H9 (cell line): ENCODE measurements at regions not wholly inside any gene's neighbourhood (a gene's known extent, or its start where the extent isn't known, plus 50 kb on each side); places are given as distances from the start of the nearest gene placed in this dataset.

Experiments
- DNase-seq: peaks from one replicate; pipeline ENCODE4 v3.0.0-alpha.2; 2017
- H2AFZ ChIP-seq: one replicate; pipeline ENCODE4 v1.6.1; 2013; ENCODE audit warnings: mild to moderate bottlenecking, low read length, control low read depth, moderate library complexity
- H2AK5ac ChIP-seq: 2 replicates; pipeline ENCODE4 v1.6.1; 2013; ENCODE audit warnings: low read length, control low read depth, mixed read lengths; ENCODE audit not compliant: insufficient read length
- H2BK120ac ChIP-seq: one replicate; pipeline ENCODE4 v1.6.1; 2013; ENCODE audit warnings: low read depth, mild to moderate bottlenecking, low read length, control low read depth, inconsistent platforms; ENCODE audit not compliant: poor library complexity, severe bottlenecking
- H2BK12ac ChIP-seq: 2 replicates; pipeline ENCODE4 v1.6.1; 2013; ENCODE audit warnings: low read length, control low read depth, mixed read lengths, low read depth; ENCODE audit not compliant: insufficient read length
- H2BK15ac ChIP-seq: 2 replicates; pipeline ENCODE4 v1.6.1; 2013; ENCODE audit warnings: low read depth, low read length, control low read depth
- H2BK20ac ChIP-seq: one replicate; pipeline ENCODE4 v1.6.1; 2013; ENCODE audit warnings: low read depth, mild to moderate bottlenecking, low read length, control low read depth, inconsistent platforms; ENCODE audit not compliant: poor library complexity, severe bottlenecking
- H2BK5ac ChIP-seq: 2 replicates; pipeline ENCODE4 v1.6.1; 2013; ENCODE audit warnings: low read length, control low read depth, mixed read lengths; ENCODE audit not compliant: insufficient read length
- H3K14ac ChIP-seq: 2 replicates; pipeline ENCODE4 v1.6.1; 2013; ENCODE audit warnings: low read length, control low read depth; ENCODE audit not compliant: insufficient read depth
- H3K18ac ChIP-seq: 2 replicates; pipeline ENCODE4 v1.6.1; 2013; ENCODE audit warnings: low read depth, mild to moderate bottlenecking, mixed read lengths, low read length, control low read depth; ENCODE audit not compliant: insufficient read length
- H3K23ac ChIP-seq: 2 replicates; pipeline ENCODE4 v1.6.1; 2013; ENCODE audit warnings: low read length, control low read depth, mixed read lengths, low read depth; ENCODE audit not compliant: insufficient read length
- H3K23me2 ChIP-seq: 2 replicates; pipeline ENCODE4 v1.6.1; 2013; ENCODE audit warnings: low read depth, mild to moderate bottlenecking, mixed read lengths, low read length, control low read depth; ENCODE audit not compliant: insufficient read length, poor library complexity, severe bottlenecking
- H3K27ac ChIP-seq: 2 replicates; pipeline ENCODE4 v1.5.1; 2013; ENCODE audit warnings: low read length, control low read depth, mixed read lengths, low read depth; ENCODE audit not compliant: insufficient read length
- H3K27me3 ChIP-seq: 2 replicates; pipeline ENCODE4 v1.6.1; 2013; ENCODE audit warnings: low read length, control low read depth, inconsistent platforms; ENCODE audit not compliant: insufficient read depth
- H3K4ac ChIP-seq: 2 replicates; pipeline ENCODE4 v1.6.1; 2013; ENCODE audit warnings: low read depth, mild to moderate bottlenecking, control low read depth, inconsistent platforms, low read length, moderate library complexity
- H3K4me1 ChIP-seq: 2 replicates; pipeline ENCODE4 v1.6.1; 2013; ENCODE audit warnings: low read length, control low read depth, inconsistent platforms; ENCODE audit not compliant: insufficient read depth
- H3K4me2 ChIP-seq: 2 replicates; pipeline ENCODE4 v1.6.1; 2013; ENCODE audit warnings: low read length, control low read depth, mixed read lengths; ENCODE audit not compliant: insufficient read length, insufficient read depth
- H3K56ac ChIP-seq: 2 replicates; pipeline ENCODE4 v1.6.1; 2013; ENCODE audit warnings: low read depth, mild to moderate bottlenecking, mixed read lengths, low read length, control low read depth; ENCODE audit not compliant: insufficient read length
- H3K79me1 ChIP-seq: 2 replicates; pipeline ENCODE4 v1.6.1; 2013; ENCODE audit warnings: low read depth, mild to moderate bottlenecking, moderate library complexity, low read length, control low read depth, inconsistent platforms; ENCODE audit not compliant: insufficient read depth, poor library complexity, severe bottlenecking
- H3K79me2 ChIP-seq: 2 replicates; pipeline ENCODE4 v1.6.1; 2013; ENCODE audit warnings: low read length, control low read depth, inconsistent platforms; ENCODE audit not compliant: insufficient read depth
- H3K9ac ChIP-seq: 2 replicates; pipeline ENCODE4 v1.6.1; 2013; ENCODE audit warnings: low read length, control low read depth, mixed read lengths; ENCODE audit not compliant: insufficient read length; ENCODE audit errors: extremely low read depth
- H3K9me3 ChIP-seq: one replicate; pipeline ENCODE4 v1.6.1; 2013; ENCODE audit warnings: low read depth, low read length, inconsistent platforms; ENCODE audit not compliant: control insufficient read depth
- H3T11ph ChIP-seq: one replicate; pipeline ENCODE4 v1.6.1; 2013; ENCODE audit warnings: mild to moderate bottlenecking, low read length, control low read depth, inconsistent platforms
- H4K20me1 ChIP-seq: one replicate; pipeline ENCODE4 v1.6.1; 2013; ENCODE audit not compliant: control insufficient read depth, insufficient read length, insufficient read depth
- H4K5ac ChIP-seq: 2 replicates; pipeline ENCODE4 v1.6.1; 2013; ENCODE audit warnings: low read depth, mild to moderate bottlenecking, mixed read lengths, low read length, control low read depth; ENCODE audit not compliant: insufficient read length
- H4K8ac ChIP-seq: replicated peaks from 2 replicates; pipeline ENCODE4 v1.6.1; 2013; ENCODE audit warnings: low read length, control low read depth, mixed read lengths, low read depth; ENCODE audit not compliant: insufficient read length
- H4K91ac ChIP-seq: 2 replicates; pipeline ENCODE4 v1.6.1; 2013; ENCODE audit warnings: low read depth, mild to moderate bottlenecking, moderate library complexity, mixed read lengths, low read length, control low read depth; ENCODE audit not compliant: insufficient read length
- H3K27ac Mint-ChIP-seq, 3 experiments: 2 replicates in 2 of 3; 3 replicates in 1 of 3; pipeline ENCODE4 v1.8.0; 2020 to 2021; ENCODE audit warnings: mixed read lengths in 3 of 3, mild to moderate bottlenecking in 1 of 3, moderate library complexity in 1 of 3
- H3K27me3 Mint-ChIP-seq: 2 replicates; pipeline ENCODE4 v1.8.0; 2021; ENCODE audit warnings: low read depth, mild to moderate bottlenecking, moderate library complexity, mixed read lengths
- H3K36me3 Mint-ChIP-seq, 3 experiments: 2 replicates in 2 of 3; 3 replicates in 1 of 3; pipeline ENCODE4 v1.8.0; 2020 to 2021; ENCODE audit warnings: low read depth in 3 of 3, mixed read lengths in 3 of 3; ENCODE audit not compliant: insufficient read depth in 1 of 3
- H3K4me1 Mint-ChIP-seq, 2 experiments: 2 replicates each; pipeline ENCODE4 v1.8.0; 2020; ENCODE audit warnings: mixed read lengths in 2 of 2
- H3K4me3 Mint-ChIP-seq, 2 experiments: 2 replicates in 1 of 2; 3 replicates in 1 of 2; pipeline ENCODE4 v1.8.0; 2020 to 2021; ENCODE audit warnings: mild to moderate bottlenecking in 2 of 2, mixed read lengths in 2 of 2, moderate library complexity in 1 of 2
- H3K9me3 Mint-ChIP-seq, 2 experiments: 2 replicates in 1 of 2; 3 replicates in 1 of 2; pipeline ENCODE4 v1.8.0; 2020; ENCODE audit warnings: mild to moderate bottlenecking in 2 of 2, mixed read lengths in 2 of 2, moderate library complexity in 1 of 2
- WGBS: extraction: QIAGEN DNeasy Blood & Tissue Kit; methylation state at CpG from one replicate; pipeline ENCODE4 v1.1.7; 2013; ENCODE audit warnings: missing lambda C conversion rate, low lambda C conversion rate, mixed read lengths; ENCODE audit not compliant: insufficient read length; ENCODE audit errors: extremely low coverage; 5-methylcytosine and 5-hydroxymethylcytosine counted together
- TF ChIP-seq, protein P1 (sequence below): fragments of 200-600 bp; sonication (generic); conservative IDR thresholded peaks from 3 replicates; pipeline ENCODE4 v1.8.0; 2021; ENCODE audit warnings: antibody characterized with exemption, mild to moderate bottlenecking

DNA sequence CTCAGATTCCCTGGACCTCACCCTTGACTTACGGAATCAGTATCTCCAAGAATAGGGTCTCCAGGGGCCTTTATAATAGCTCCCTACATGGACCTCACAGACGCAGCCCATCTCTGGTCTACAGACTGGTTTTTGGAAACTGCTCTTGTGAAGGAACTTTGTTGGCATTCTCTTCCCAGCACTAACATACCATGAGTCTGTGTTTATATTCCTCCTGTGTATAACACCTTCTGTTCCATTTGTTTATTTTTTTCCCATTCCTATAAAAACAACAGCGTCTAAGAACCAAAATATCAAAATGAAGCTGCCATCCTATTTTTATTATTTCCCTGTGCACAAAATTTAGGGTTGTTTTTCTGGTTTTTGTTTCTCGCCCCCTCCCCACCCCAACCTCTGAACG lies 131.1 kb downstream of the NEDD1 start:
- Histone ChIP-seq H4K91ac (no peak overlapping the region), H2BK20ac (no peak overlapping the region), H3T11ph (no peak overlapping the region), H3K4me1 (no peaks in the 10 kb centered on the region; the same call in 1 of the 2 replicates), H3K79me1 (no peaks in the 10 kb centered on the region), H3K9ac (no peak overlapping the region), H4K8ac (no peak overlapping the region), H2BK15ac (no peak overlapping the region), H3K23ac (no peak overlapping the region), H2BK12ac (no peak overlapping the region), H2AK5ac (no peak overlapping the region), H2AFZ (no peak overlapping the region), H3K79me2 (0 out of 2 replicates have a peak, but pooled peaks cover 3% of the 10 kb centered on the region), H3K23me2 (no peaks in the 10 kb centered on the region), H3K4ac (no peak overlapping the region), H4K5ac (no peak overlapping the region), H3K18ac (no peak overlapping the region), H3K9me3 (no peaks in the 10 kb centered on the region), H3K27me3 (no peaks in the 10 kb centered on the region), H3K27ac (no peak overlapping the region), H2BK5ac (no peak overlapping the region), H2BK120ac (no peak overlapping the region), H3K56ac (no peak overlapping the region), H3K14ac (no peak overlapping the region), H3K4me2 (no peak overlapping the region), H4K20me1 (no peaks in the 10 kb centered on the region)
- Mint-ChIP-seq H3K9me3 (peaks cover 3% of the 10 kb centered on the region in 2 experiments; a peak in 2 of 5 replicates), H3K36me3 (peaks cover 0 to 2% (median 1%) of the 10 kb centered on the region in 3 experiments; a peak in 3 of 7 replicates), H3K4me1 (peaks cover 0 to 4% of the 10 kb centered on the region in 2 experiments; a peak in 3 of 4 replicates), H3K4me3 (no peak overlapping the region), H3K27ac (no peak overlapping the region), H3K27me3 (no peaks in the 10 kb centered on the region)
- no CpG with 5 or more reads among the region's 5 CpGs for WGBS
- DNase-seq = no peak
- TF ChIP-seq, protein P1, sequence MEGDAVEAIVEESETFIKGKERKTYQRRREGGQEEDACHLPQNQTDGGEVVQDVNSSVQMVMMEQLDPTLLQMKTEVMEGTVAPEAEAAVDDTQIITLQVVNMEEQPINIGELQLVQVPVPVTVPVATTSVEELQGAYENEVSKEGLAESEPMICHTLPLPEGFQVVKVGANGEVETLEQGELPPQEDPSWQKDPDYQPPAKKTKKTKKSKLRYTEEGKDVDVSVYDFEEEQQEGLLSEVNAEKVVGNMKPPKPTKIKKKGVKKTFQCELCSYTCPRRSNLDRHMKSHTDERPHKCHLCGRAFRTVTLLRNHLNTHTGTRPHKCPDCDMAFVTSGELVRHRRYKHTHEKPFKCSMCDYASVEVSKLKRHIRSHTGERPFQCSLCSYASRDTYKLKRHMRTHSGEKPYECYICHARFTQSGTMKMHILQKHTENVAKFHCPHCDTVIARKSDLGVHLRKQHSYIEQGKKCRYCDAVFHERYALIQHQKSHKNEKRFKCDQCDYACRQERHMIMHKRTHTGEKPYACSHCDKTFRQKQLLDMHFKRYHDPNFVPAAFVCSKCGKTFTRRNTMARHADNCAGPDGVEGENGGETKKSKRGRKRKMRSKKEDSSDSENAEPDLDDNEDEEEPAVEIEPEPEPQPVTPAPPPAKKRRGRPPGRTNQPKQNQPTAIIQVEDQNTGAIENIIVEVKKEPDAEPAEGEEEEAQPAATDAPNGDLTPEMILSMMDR = no peak
